Keratinocyte (primary cell): ENCODE measurements at regions not wholly inside any gene's neighbourhood (a gene's known extent, or its start where the extent isn't known, plus 50 kb on each side); places are given as distances from the start of the nearest gene placed in this dataset.

ENCODE experiments used
- CTCF ChIP-seq, 3 experiments: IDR thresholded peaks in 1 of 3; conservative IDR thresholded peaks in 1 of 3; optimal IDR thresholded peaks in 1 of 3; 2 replicates in 2 of 3; 3 replicates in 1 of 3; pipeline versions ENCODE3 to v1.5.1; 2011; ENCODE audit warnings: low read length in 3 of 3, mild to moderate bottlenecking in 3 of 3, moderate library complexity in 2 of 3, control low read depth in 1 of 3, inconsistent platforms in 1 of 3; ENCODE audit not compliant: insufficient read depth in 2 of 3; ENCODE audit errors: extremely low read depth in 1 of 3
- EZH2 ChIP-seq: IDR thresholded peaks from one replicate; pipeline ENCODE4 v1.6.1; 2012; ENCODE audit warnings: inconsistent platforms, mild to moderate bottlenecking, low read length, moderate library complexity

DNA sequence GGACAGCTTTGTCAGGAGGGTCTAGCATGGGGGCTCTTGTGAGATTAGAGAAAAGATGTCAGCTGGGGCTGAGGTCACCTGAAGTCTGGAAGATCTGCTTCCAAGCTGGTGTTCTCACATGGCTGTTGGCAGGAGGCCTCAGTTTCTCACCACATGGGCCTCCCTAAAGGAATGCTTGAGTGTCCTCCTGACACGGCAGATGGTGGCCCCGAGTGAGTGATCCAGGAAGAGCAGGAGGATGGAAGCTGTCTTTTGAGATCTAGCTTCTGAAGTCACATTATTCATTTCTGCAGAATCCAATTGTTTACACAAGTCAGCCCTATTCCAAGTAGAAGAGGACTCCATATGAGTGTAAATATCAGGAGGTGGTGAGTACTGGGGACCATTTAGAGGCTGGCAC lies 344.0 kb upstream of the PROK2 start:
- TF ChIP-seq CTCF (optimal IDR thresholded peaks at IDR 0.05 in 1 of 3, IDR thresholded peaks at IDR 0.05 in 1 of 3, conservative IDR thresholded peaks at IDR 0.05 in 1 of 3; ENCODE audit: extremely low read depth in 1 of 3, insufficient read depth in 2 of 3, low read length in 3 of 3): no peak
- no peak for TF ChIP-seq EZH2
